Osteoblast (primary cell): ENCODE measurements at regions not wholly inside any gene's neighbourhood (a gene's known extent, or its start where the extent isn't known, plus 50 kb on each side); places are given as distances from the start of the nearest gene placed in this dataset.

Experiments
- DNase-seq: peaks from one replicate; pipeline ENCODE4 v3.0.0; 2011; ENCODE audit warnings: low spot score, mixed read lengths; ENCODE audit not compliant: insufficient read length; ENCODE audit errors: missing footprints
- H2AFZ ChIP-seq: 2 replicates; pipeline ENCODE4 v1.6.0; 2011; ENCODE audit warnings: mild to moderate bottlenecking, low read length
- H3K27ac ChIP-seq: 2 replicates; pipeline ENCODE4 v1.5.1; 2011; ENCODE audit warnings: mild to moderate bottlenecking, low read depth, low read length, moderate library complexity
- H3K27me3 ChIP-seq: 2 replicates; pipeline ENCODE4 v1.6.0; 2012; ENCODE audit warnings: mild to moderate bottlenecking, control low read depth, inconsistent platforms, low read length, moderate library complexity; ENCODE audit not compliant: insufficient read depth
- H3K36me3 ChIP-seq: 2 replicates; pipeline ENCODE4 v1.5.1; 2011; ENCODE audit warnings: mild to moderate bottlenecking, low read length, control low read depth, moderate library complexity; ENCODE audit not compliant: insufficient read depth
- H3K4me1 ChIP-seq: 2 replicates; pipeline ENCODE4 v1.5.1; 2011; ENCODE audit warnings: mild to moderate bottlenecking, low read length, control low read depth, moderate library complexity; ENCODE audit not compliant: insufficient read depth
- H3K4me2 ChIP-seq: 2 replicates; pipeline ENCODE4 v1.6.0; 2011; ENCODE audit warnings: mild to moderate bottlenecking, low read length; ENCODE audit not compliant: insufficient read depth
- H3K4me3 ChIP-seq: fragments of 200-600 bp; sonication (generic); 3 replicates; pipeline ENCODE4 v1.5.1; 2012; ENCODE audit warnings: mild to moderate bottlenecking, low read length, inconsistent platforms; ENCODE audit not compliant: insufficient read depth
- H3K79me2 ChIP-seq: 2 replicates; pipeline ENCODE4 v1.6.0; 2012; ENCODE audit warnings: mild to moderate bottlenecking, low read length, control low read depth, inconsistent platforms; ENCODE audit not compliant: insufficient read depth
- H3K9me3 ChIP-seq: 2 replicates; pipeline ENCODE4 v1.5.1; 2011; ENCODE audit warnings: low read depth, low read length, control low read depth
- H4K20me1 ChIP-seq: 2 replicates; pipeline ENCODE4 v1.6.0; 2012; ENCODE audit warnings: mild to moderate bottlenecking, low read length, control low read depth; ENCODE audit not compliant: insufficient read depth
- CTCF ChIP-seq: IDR thresholded peaks from 2 replicates; pipeline ENCODE4 v1.5.1; 2011; ENCODE audit warnings: mild to moderate bottlenecking, low read depth, low read length, moderate library complexity; ENCODE audit errors: extremely low read depth

- no peak overlapping the region for H3K4me2 ChIP-seq
- no peaks in the 10 kb centered on the region for H3K9me3 ChIP-seq
- no peak for TF ChIP-seq CTCF
- H4K20me1 ChIP-seq: no peaks in the 10 kb centered on the region
- H3K4me3 ChIP-seq: no peak overlapping the region
- no peak overlapping the region for H2AFZ ChIP-seq
- no peaks in the 10 kb centered on the region for H3K36me3 ChIP-seq
- DNase-seq: no peak
- H3K4me1 ChIP-seq: no peaks in the 10 kb centered on the region
- H3K79me2 ChIP-seq: no peaks in the 10 kb centered on the region
- H3K27me3 ChIP-seq: no peaks in the 10 kb centered on the region
- H3K27ac ChIP-seq: no peak overlapping the region
These were observed 270.1 kb upstream of the ARSJ start for GRCh38 chr4:114249561-114249960.

GRCh38 chr4:114249976-114250375 lies 270.5 kb upstream of the ARSJ start:
- Histone ChIP-seq H3K4me3 (no peak overlapping the region), H3K4me1 (no peaks in the 10 kb centered on the region), H3K27me3 (no peaks in the 10 kb centered on the region), H3K27ac (no peak overlapping the region), H2AFZ (no peak overlapping the region), H4K20me1 (no peaks in the 10 kb centered on the region), H3K9me3 (no peaks in the 10 kb centered on the region), H3K4me2 (no peak overlapping the region), H3K36me3 (no peaks in the 10 kb centered on the region), H3K79me2 (no peaks in the 10 kb centered on the region)
- no peak for TF ChIP-seq CTCF
- no peak for DNase-seq

GRCh38 chr4:114250439-114250891 lies 271.0 kb upstream of the ARSJ start:
- Histone ChIP-seq H3K36me3 (no peaks in the 10 kb centered on the region), H3K9me3 (no peaks in the 10 kb centered on the region), H3K27ac (no peak overlapping the region), H4K20me1 (no peaks in the 10 kb centered on the region), H3K27me3 (no peaks in the 10 kb centered on the region), H3K4me2 (no peak overlapping the region), H3K4me3 (no peak overlapping the region), H3K79me2 (no peaks in the 10 kb centered on the region), H3K4me1 (no peaks in the 10 kb centered on the region), H2AFZ (no peak overlapping the region)
- TF ChIP-seq CTCF: no peak
- no peak for DNase-seq

- H2AFZ ChIP-seq: no peak overlapping the region
- no peaks in the 10 kb centered on the region for H4K20me1 ChIP-seq
- no peak for TF ChIP-seq CTCF
- no peak overlapping the region for H3K4me2 ChIP-seq
- H3K9me3 ChIP-seq: no peaks in the 10 kb centered on the region
- no peak overlapping the region for H3K27ac ChIP-seq
- H3K4me3 ChIP-seq: no peak overlapping the region
- no peaks in the 10 kb centered on the region for H3K36me3 ChIP-seq
- H3K4me1 ChIP-seq: no peaks in the 10 kb centered on the region
- no peaks in the 10 kb centered on the region for H3K79me2 ChIP-seq
- no peaks in the 10 kb centered on the region for H3K27me3 ChIP-seq
- DNase-seq: no peak
These were observed 271.6 kb upstream of the ARSJ start for GRCh38 chr4:114251020-114251419.
